HG02981 (cell line): ENCODE measurements at regions not wholly inside any gene's neighbourhood (a gene's known extent, or its start where the extent isn't known, plus 50 kb on each side); places are given as distances from the start of the nearest gene placed in this dataset.
"Not testable (repeated sequence)": the region's sequence is repeated elsewhere in the genome, so short reads cannot be mapped to it uniquely, and the experiment has no call there.

ENCODE experiments used
- ATAC-seq: cut with Tn5 transposase; IDR thresholded peaks from one replicate; pipeline ENCODE4 v1.9.1; 2021; ENCODE audit warnings: mild to moderate bottlenecking, moderate library complexity; ENCODE audit not compliant: unreplicated experiment

- ATAC-seq: no peak
Measured at GRCh38 chr21:21973806-21974205, 975.6 kb downstream of the NCAM2 start.

GRCh38 chr21:21996891-21997290 is 998.7 kb downstream of the NCAM2 start:
- no peak for ATAC-seq

GRCh38 chr21:21997390-21998333 is 999.5 kb downstream of the NCAM2 start:
- no peak for ATAC-seq

- ATAC-seq: no peak
Measured at GRCh38 chr21:22019766-22020165, 1021.6 kb downstream of the NCAM2 start.

GRCh38 chr21:22020221-22020620 is 1022.0 kb downstream of the NCAM2 start:
- no peak for ATAC-seq

GRCh38 chr21:22023896-22024295 is 1025.7 kb downstream of the NCAM2 start:
- ATAC-seq: not testable (repeated sequence)

- ATAC-seq: no peak
Measured at GRCh38 chr21:22044431-22044830, 1046.2 kb downstream of the NCAM2 start.

- ATAC-seq: no peak
Measured at GRCh38 chr21:22046576-22046975, 1048.4 kb downstream of the NCAM2 start.

GRCh38 chr21:22056904-22057303 is 1058.7 kb downstream of the NCAM2 start:
- ATAC-seq: no peak

- no peak for ATAC-seq
Measured at GRCh38 chr21:22062472-22063139, 1064.4 kb downstream of the NCAM2 start.

- no peak for ATAC-seq
Measured at GRCh38 chr21:22063140-22063539, 1064.9 kb downstream of the NCAM2 start.

- ATAC-seq: no peak
Measured at GRCh38 chr21:22076471-22076870, 1078.3 kb downstream of the NCAM2 start.

- no peak for ATAC-seq
Measured at GRCh38 chr21:22083899-22084298, 1085.7 kb downstream of the NCAM2 start.

GRCh38 chr21:22096314-22096713 is 1098.1 kb downstream of the NCAM2 start:
- ATAC-seq: no peak

- no peak for ATAC-seq
Measured at GRCh38 chr21:22106720-22107410, 1108.7 kb downstream of the NCAM2 start.

- no peak for ATAC-seq
Measured at GRCh38 chr21:22115746-22116145, 1117.5 kb downstream of the NCAM2 start.

GRCh38 chr21:22120616-22121266 is 1122.5 kb downstream of the NCAM2 start:
- no peak for ATAC-seq

GRCh38 chr21:22125581-22125980 is 1127.4 kb downstream of the NCAM2 start:
- ATAC-seq: no peak

GRCh38 chr21:22128671-22129070 is 1130.5 kb downstream of the NCAM2 start:
- no peak for ATAC-seq

- no peak for ATAC-seq
Measured at GRCh38 chr21:22132358-22133071, 1134.3 kb downstream of the NCAM2 start.
